PFSK-1 (cell line): ENCODE measurements at regions not wholly inside any gene's neighbourhood (a gene's known extent, or its start where the extent isn't known, plus 50 kb on each side); places are given as distances from the start of the nearest gene placed in this dataset.

Experiments used
- FOXP2 ChIP-seq: optimal IDR thresholded peaks from 2 replicates; pipeline ENCODE3; 2011; ENCODE audit warnings: borderline replicate concordance, control low read depth, inconsistent platforms; ENCODE audit not compliant: insufficient read depth; ENCODE audit errors: extremely low read length, extremely low read depth
- POLR2AphosphoS5 ChIP-seq: IDR thresholded peaks from 2 replicates; pipeline ENCODE4 v1.6.1; 2012; ENCODE audit warnings: low read depth, mild to moderate bottlenecking, control low read depth, low read length, moderate library complexity
- SIN3A ChIP-seq: IDR thresholded peaks from 2 replicates; pipeline ENCODE4 v1.6.1; 2012; ENCODE audit warnings: mild to moderate bottlenecking, low read length, moderate library complexity, borderline replicate concordance; ENCODE audit not compliant: insufficient read depth
- TAF1 ChIP-seq: IDR thresholded peaks from 2 replicates; pipeline ENCODE4 v1.6.1; 2012; ENCODE audit warnings: low read length, control low read depth, borderline replicate concordance; ENCODE audit not compliant: insufficient read depth
- TF ChIP-seq, protein P1 (sequence below), 2 experiments: IDR thresholded peaks; 2 replicates each; pipeline versions ENCODE4 v1.6.1 to v1.8.0; 2011 to 2012; ENCODE audit warnings: low read depth in 2 of 2, low read length in 2 of 2, control low read depth in 1 of 2, inconsistent platforms in 1 of 2, mild to moderate bottlenecking in 1 of 2, moderate library complexity in 1 of 2; ENCODE audit not compliant: insufficient read depth in 1 of 2

DNA sequence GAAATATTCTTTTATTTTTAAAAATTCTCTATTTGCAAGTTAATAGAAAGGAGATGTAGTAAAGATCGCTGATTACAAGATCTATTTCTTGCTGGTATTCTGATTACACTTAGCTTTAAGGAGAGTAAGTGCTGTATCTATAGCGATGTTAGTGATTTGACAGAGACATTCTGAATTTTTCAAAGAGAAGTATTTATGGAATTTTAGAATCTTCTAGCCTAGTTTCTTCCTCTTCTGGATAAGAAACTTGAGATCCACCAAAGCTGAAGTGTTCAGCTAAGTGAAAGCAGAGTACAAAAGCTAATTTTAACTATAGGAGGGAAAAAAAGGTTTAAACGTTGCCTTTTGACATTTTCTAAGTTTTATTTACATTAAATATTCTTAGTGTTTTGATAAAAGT, 72.1 kb upstream of the RARB start:
- no peak for TF ChIP-seq TAF1
- no peak for TF ChIP-seq FOXP2
- no peak for TF ChIP-seq SIN3A
- TF ChIP-seq, protein P1, sequence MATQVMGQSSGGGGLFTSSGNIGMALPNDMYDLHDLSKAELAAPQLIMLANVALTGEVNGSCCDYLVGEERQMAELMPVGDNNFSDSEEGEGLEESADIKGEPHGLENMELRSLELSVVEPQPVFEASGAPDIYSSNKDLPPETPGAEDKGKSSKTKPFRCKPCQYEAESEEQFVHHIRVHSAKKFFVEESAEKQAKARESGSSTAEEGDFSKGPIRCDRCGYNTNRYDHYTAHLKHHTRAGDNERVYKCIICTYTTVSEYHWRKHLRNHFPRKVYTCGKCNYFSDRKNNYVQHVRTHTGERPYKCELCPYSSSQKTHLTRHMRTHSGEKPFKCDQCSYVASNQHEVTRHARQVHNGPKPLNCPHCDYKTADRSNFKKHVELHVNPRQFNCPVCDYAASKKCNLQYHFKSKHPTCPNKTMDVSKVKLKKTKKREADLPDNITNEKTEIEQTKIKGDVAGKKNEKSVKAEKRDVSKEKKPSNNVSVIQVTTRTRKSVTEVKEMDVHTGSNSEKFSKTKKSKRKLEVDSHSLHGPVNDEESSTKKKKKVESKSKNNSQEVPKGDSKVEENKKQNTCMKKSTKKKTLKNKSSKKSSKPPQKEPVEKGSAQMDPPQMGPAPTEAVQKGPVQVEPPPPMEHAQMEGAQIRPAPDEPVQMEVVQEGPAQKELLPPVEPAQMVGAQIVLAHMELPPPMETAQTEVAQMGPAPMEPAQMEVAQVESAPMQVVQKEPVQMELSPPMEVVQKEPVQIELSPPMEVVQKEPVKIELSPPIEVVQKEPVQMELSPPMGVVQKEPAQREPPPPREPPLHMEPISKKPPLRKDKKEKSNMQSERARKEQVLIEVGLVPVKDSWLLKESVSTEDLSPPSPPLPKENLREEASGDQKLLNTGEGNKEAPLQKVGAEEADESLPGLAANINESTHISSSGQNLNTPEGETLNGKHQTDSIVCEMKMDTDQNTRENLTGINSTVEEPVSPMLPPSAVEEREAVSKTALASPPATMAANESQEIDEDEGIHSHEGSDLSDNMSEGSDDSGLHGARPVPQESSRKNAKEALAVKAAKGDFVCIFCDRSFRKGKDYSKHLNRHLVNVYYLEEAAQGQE (IDR thresholded peaks at IDR 0.05; ENCODE audit: insufficient read depth in 1 of 2, low read depth in 2 of 2, low read length in 2 of 2), result no peak
- TF ChIP-seq POLR2AphosphoS5, result no peak

DNA sequence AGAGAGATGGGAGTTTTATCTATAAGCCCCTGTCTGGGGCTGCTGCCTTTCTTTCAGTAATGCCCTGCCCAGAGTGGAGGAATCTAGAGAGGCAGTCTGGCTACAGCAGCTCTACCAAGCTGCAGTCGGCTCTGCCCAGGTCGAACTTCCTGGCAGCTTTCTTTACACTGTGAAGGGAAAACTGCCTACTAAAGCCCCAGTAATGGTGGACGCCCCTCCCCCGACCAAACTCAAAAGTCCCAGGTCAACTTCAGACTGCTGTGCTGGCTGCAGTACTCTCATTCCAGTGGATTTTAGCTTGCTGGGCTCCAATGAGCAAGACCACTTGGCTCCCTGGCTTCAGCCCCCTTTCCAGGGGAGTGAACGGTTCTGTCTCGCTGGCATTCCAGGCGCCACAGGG, 65.9 kb upstream of the RARB start:
- TF ChIP-seq SIN3A (no peak), POLR2AphosphoS5 (no peak), FOXP2 (no peak), TAF1 (no peak)
- TF ChIP-seq, protein P1 (IDR thresholded peaks at IDR 0.05; ENCODE audit: insufficient read depth in 1 of 2, low read depth in 2 of 2, low read length in 2 of 2), result no peak

DNA sequence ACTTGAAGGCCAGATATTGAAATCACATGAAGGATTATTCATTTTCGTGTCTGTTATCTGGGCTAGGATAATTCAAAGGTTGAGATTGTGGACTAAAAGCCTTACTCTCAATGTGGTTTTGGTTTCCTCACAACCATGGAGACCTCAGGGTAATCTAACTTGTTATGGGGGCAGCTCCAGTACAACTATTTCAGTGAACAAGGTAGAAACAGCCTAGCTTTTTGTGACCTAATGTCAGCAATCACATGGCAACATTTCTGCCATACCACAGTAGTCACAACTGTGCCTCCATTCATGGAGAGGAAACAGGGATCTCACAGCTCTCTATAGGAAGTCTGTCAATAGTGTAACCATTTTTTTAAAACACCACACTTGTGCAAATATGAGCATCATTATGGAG, 62.4 kb upstream of the RARB start:
- no peak for TF ChIP-seq FOXP2
- TF ChIP-seq, protein P1 (IDR thresholded peaks at IDR 0.05; ENCODE audit: insufficient read depth in 1 of 2, low read depth in 2 of 2, low read length in 2 of 2), result no peak
- no peak for TF ChIP-seq TAF1
- TF ChIP-seq SIN3A, result no peak
- no peak for TF ChIP-seq POLR2AphosphoS5

GRCh38 chr3:25367025-25367424, 61.0 kb upstream of the RARB start:
- TF ChIP-seq FOXP2 (no peak), POLR2AphosphoS5 (no peak), SIN3A (no peak), TAF1 (no peak)
- TF ChIP-seq, protein P1 (IDR thresholded peaks at IDR 0.05; ENCODE audit: insufficient read depth in 1 of 2, low read depth in 2 of 2, low read length in 2 of 2), result no peak

GRCh38 chr3:25372167-25372566, 55.9 kb upstream of the RARB start:
- TF ChIP-seq FOXP2, result no peak
- TF ChIP-seq TAF1, result no peak
- no peak for TF ChIP-seq SIN3A
- TF ChIP-seq POLR2AphosphoS5, result no peak
- TF ChIP-seq, protein P1 (IDR thresholded peaks at IDR 0.05; ENCODE audit: insufficient read depth in 1 of 2, low read depth in 2 of 2, low read length in 2 of 2), result no peak
